Activated CD4-positive, alpha-beta T cell treated with anti-CD3 and anti-CD28 coated beads for 48 hours (primary cell): ENCODE measurements at regions not wholly inside any gene's neighbourhood (a gene's known extent, or its start where the extent isn't known, plus 50 kb on each side); places are given as distances from the start of the nearest gene placed in this dataset.

Experiments
- DNase-seq: peaks from one replicate; pipeline ENCODE4 v3.0.0-alpha.2; 2020

DNA sequence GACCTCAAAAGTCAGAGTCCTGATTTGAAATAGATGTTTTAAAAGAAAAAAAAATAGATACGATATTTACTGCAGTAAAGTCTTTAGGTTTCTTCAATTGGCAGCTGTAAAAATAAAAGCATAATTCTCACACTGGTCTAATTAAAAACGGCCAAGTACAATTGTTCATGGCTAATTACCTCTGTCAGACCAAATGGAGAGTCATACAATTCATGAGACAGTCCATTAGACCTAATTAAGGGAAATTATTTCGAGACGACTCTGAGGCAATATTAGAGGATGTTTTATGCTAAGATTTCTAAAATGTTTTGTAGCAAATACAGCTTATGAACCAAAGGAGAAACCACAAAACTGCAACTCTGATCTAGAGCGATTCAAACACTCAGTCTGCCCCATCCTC lies 131.3 kb downstream of the PHLDA1 start:
- no peak for DNase-seq

DNA sequence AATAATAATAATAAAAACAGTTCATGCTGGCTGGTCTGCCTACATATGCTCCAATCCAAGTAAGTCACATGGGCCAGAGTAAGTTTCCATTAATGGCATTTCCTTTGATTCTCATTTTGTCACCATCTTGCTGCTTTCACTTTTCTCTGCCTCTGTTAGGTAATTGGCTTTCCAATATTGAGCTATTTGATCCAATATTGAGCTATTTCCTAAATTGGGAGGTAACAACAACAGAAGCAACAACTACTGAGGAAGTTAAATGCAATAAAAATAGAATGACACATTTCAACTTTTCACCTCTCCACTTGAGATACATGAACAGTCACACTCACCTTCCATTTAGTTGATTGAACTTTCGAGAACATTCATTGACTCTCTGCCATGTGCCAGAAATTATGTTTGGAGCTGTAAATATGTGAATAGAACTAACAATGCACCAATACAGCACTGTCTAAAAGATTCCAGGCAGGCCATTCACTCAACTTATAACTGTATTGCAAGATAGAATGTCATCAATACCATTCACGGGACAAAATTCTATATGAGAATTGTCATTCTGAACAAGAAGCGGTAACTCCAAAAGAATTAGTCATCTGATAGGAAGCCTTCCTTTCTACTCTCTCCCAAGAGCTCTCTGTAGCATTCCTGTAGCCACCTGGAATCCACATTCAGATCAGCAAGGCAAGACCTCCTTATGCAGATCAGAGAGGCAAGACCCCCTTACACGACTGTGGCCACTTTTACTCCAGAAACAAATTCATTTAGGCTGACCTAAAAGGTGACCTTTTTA lies 136.4 kb downstream of the PHLDA1 start:
- DNase-seq = no peak

DNA sequence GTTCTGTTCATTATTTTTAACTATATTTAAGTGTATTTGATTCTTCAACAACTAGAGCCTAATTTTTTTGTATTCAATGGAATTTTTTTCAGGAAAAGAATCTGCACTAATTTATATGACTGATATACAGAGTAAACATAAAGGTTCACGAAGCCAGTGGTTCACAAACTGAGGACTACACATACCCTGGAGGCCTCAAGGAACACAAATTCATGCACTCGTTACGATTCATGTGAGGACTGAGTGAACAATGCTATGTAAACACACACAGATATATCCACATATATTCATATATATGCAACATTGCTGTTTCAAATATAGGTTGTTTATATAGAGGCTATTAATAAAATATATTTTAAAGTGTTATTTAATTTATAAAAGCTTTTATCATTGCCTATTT lies 137.8 kb downstream of the PHLDA1 start:
- DNase-seq = no peak

DNA sequence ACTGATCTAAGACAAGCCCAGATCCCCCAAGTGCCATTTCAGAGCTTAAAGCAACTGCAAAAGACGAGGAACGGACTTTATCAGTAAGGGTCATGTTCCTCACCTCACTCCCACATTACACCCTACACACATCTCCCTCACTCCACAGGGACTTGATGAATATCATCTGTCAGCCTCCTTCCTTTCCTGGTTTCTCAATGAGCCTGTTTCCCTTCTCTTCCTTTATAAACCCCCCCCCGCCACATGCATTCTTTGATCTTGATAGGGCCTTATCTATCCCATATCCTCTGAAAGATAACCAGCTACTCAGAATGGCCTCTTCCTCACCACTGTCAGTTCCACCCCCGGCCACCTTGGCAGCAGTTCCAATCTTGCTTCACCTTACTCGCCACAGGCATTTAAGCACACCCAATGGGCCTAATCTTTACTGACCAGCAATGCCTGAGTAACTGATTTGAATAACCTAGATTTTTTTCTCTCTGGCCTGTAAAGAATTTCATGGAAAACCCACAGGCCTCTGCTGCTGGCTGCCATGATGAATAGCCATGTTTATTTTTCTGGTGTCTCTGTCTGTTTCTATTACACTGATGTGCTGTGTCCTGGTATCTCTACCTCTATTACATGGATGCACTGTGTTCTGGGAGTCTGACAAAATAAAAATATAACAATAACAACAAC lies 138.7 kb downstream of the PHLDA1 start:
- DNase-seq = no peak

DNA sequence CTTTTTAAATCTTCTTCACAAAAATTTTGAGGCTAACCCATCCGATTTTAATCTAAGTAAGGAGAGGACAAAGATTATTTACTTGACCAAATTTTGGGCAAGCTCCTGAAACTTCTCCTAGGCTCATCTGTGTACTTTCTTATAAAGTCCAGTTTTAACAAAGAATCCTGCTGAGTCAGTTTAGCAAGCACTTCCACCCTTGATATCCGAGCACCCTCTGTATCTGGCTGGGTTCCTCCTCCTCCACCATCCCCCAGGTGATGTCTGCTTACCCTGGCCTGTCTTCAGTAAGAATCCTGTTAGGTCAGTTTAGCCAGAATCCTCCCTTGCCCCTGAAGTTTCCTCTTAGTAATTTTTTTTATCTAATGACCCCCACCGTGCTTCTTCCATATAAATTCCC lies 140.5 kb downstream of the PHLDA1 start:
- no peak for DNase-seq

DNA sequence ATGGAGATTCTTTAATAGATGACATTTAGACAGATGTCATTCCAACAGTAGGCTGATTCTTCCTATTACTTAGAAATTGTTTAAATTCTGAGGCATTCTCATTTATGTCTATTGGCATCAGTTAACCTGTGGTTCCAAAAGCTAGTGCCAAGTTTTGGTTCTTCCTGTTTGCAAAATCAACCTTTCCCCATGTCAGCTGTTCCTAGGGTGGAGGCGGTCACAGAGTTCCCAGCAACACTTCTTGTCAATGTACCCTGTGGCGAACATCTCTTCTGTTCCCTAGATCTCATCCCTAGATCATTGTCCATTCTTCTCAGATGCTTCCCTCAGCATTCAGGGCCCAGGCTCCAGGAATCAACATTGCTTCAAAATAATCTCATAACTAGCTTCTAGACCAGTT lies 140.9 kb downstream of the PHLDA1 start:
- no peak for DNase-seq

DNA sequence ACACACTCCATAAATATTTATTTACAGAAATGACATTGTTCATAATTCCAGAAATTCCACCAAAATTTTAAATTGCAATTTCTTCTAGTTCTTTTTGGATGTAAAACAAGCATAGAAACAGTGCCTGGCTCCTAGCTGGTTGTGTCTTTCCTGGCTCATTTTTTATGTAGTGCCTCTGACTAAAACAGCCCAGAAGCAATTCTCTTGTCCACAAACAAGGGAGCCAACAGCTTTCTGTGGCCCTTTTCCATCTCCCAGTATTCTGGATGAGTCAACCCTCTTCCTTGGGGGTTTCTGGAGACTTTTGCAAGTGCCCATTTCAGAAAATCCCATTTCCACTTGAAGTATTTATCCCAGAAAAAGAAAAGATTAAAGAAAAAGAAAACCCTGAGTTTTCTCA lies 141.4 kb downstream of the PHLDA1 start:
- no peak for DNase-seq

DNA sequence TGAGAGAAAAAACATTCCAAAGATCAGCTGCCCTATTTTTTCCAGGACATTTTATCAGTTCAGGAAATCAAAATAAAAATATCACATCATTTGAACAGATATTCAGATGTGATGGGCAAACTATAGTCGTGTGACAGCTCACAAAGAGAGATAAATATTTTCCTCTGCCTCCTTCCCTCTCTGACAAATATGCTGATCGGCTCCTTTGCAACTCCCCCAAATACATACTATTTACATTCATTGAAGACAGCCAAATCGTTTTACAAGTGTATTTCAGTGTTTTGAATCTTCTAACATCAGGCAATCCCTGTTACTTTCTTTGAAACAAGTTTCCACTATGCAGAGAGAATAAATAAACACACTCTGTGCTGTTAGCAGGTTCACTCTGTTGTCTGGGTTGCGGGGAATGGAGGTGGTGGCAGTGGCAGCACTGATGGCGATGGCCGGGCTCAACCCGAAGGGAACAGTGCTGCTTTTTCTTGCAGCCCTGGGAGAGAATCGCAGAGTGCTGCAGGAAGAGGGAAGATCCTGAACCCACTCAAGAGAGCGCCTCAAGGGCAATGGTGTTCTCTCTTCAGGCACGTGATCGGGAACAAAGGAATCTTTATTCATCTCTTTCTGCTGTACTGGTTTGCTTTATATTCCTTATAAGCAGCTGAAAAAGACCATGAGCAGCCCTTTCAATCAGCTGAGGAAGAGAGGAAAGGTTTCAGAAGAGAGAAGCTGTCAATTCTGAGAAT lies 142.5 kb downstream of the PHLDA1 start:
- DNase-seq = no peak

DNA sequence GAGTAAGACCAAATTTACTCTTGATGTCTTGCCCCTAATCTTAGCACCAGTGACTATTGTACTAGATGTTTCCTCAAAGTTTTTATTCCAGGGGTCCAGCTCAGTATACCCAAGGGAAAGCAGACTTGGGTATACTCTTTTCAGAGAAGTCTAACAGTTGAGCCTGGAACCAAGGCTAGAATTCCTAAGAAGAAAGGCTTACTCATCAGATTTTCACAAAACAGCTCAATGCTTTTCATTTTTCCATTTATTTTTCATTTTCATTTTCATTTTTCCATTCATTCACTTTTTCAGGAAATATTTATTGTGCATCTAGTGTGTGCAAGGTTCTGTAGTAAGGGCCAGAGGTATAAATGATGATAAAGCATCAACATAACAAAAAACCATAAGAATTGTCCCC lies 143.2 kb downstream of the PHLDA1 start:
- DNase-seq = no peak

DNA sequence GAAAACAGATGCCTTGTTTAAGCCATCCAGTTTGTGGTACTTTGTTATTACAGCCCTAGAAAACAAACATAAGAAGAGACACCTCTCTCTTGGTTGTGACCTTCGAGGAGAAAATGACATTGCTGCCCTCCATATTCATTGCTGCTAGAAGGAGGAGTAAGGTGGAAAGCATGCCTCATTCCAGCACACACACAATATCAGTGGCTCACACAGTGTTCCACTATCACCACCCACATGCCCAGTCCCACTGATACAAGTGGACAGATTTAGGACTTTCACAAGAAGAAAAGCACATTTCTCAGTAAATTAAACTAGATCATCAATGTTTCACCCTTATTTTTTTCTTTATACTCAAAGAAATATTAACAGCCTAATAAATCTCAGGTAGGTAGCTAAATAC lies 143.6 kb downstream of the PHLDA1 start:
- DNase-seq = no peak

DNA sequence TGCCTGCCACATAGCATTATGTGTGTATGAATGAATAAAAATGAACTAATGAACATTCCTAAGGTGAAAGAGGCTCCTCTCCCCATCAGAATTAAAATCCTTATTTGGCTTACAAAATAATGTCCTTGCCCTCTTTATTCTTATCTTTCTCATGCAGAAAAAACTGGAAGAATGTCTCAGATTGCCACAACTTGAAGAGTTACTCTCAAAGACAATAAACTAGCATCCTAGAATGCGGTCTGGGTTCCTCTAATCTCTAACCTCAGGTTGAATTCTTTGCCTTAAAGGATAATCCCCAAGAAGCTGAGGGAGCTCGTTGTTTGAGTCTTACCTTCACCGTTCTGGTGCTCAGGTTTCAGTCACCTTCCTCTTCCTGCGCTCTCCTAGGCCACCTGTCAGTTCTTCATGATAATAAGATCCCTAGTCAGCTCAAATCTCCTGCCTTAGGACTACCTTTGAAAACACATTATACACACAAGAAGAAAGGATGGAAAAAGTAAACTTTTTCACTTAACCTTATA lies 147.1 kb downstream of the PHLDA1 start:
- DNase-seq = no peak

DNA sequence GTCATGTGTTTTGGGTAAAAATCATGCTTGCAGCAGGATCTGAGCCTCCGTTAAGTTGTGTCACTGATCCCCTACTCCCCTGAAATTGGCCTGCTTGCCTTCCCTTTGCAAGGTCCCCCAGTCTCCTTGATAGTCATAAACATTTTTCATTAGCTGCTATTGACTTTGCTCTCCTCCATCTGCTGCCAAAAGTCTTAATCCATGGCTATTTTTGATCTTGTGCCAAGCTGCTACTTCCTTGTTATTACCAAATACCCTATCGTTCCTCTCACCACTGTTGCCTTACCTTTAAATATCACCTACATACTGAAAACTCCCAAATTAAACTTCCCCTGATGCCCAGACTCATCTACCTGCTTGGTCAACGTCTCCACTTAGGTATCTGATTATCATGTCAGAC lies 148.3 kb downstream of the PHLDA1 start:
- DNase-seq = no peak

DNA sequence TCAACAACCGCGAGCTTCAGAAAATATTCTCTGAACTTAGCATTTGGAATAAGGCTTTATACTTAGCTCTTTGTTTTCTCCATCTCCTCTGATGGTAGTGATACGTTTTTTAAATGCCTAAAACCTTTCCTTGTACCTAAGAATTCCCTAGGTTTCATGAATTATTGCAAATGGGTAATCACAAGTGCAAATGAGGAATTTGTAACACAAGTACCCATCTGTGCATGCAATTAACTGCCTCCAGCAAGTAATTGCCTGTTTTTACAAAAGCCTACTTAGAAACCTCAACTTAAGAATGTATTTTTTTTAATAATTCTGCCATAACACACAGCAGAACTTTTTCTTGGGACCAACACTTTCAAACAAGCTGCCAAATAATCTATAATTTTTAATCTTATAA lies 149.2 kb downstream of the PHLDA1 start:
- no peak for DNase-seq

DNA sequence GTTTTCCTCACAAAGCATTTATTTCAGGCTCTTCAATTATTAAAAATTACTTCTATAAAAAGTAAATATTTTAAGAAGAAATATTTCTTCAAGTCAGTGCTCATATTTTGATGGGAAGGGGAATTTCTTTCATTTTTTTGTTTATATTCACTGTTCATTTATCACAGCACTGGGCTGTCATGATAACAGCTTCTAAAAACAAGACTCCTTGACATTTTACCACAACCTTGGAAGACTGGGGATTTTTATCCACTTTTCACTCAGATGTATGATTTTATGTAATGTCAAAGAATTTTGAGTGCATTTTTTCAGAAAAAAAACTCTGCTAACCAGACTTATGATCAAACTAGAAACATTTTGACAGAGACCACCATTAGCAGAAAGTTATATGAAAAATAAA lies 149.7 kb downstream of the PHLDA1 start:
- DNase-seq = no peak

DNA sequence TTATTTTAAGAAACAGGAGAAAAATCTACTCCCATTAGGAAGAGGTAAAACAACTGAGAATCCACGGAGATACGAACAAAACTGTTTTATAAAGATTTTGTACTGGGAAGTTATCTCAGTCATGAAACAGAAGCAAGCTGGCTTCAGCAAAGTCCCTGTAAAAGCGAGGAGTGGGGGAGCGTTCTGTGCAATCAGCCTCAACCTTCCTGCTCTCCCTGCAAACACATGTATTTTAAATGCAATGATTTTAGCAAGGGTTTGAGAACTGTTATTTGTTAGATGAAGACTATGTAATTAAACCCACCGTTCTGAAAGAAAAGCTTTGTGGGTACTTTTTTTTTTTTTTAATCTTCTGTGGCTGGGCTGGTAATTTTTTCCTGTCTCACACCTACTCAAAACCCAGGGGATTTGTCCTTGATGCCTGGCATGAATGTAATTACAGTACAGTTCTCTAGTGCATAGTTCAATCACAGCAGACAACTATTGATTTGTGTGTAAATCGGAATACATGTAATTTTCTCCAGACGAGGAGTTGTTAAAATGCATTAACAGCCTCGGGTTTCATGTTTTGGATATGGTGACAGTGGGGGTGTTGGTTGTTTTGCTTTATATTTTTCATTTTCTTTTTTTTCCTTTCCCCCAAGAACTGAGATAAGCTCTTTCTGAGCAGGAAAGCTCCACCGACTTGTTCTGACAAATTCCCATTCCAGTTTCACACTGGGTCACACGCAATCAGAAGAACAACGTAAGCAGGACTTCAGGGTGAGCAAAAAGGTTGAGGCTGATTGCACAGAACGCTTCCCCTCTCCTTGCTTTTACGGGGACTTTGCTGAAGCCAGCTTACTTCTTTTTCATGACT lies 153.6 kb downstream of the PHLDA1 start:
- DNase-seq = no peak

DNA sequence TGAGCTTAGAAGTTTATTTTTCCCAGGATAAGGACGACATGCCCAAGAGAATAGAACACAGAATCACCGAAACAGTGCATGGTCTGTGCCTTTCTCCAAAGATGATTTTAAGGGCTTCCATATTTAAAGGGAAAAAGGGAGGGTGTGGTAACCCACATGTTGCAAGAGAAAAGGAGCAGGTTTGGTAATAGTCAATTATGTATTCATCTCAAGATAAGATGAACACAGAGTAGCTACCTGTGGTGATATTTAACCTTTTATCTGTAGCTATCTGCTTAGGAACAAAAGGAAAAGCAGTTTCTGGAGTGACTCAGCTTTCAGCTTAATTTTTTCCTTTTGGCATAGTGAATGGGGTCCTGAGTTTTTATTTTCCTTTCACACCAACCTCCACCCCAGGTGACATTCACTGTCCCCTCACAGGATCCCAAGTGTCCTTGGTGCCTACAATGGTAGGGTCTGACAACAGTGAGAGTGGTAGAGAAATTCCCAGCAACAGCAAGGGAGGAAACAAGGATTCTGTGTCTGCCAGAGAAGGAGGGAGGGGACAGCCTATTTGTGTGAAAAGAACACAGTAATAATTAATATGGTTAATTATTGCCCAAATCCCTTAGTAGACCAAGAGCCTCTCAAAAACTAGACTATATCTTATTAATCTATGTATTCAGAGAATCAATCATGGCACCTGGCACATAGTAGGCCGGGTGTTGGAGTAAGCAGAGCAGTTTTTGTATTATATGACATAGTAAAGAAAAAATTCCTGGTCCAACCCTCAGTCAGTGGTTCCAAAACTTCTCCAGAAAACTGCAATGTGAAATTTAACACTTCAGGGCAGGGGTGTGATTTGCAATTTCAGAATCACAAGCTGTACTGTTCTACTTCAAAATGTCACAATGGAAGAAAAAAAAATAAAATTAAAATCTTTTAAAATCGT lies 154.5 kb downstream of the PHLDA1 start:
- no peak for DNase-seq

DNA sequence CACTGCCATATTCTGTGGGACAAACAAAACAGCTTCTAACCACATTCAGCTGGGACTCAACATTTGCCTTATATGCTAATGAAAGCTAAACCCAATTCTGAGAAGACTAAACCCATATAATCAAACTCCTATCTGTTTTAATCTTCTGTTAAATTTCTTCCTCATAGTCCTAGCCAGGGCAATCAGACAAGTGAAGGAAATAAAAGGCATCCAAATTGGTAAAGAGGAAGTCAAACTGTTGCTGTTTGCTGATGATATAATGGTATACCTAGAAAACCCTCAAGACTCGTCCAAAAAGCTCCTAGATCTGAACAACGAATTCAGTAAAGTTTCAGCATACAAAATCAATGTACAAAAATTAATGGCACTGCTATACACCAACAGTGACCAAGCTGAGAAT lies 157.1 kb downstream of the PHLDA1 start:
- no peak for DNase-seq

DNA sequence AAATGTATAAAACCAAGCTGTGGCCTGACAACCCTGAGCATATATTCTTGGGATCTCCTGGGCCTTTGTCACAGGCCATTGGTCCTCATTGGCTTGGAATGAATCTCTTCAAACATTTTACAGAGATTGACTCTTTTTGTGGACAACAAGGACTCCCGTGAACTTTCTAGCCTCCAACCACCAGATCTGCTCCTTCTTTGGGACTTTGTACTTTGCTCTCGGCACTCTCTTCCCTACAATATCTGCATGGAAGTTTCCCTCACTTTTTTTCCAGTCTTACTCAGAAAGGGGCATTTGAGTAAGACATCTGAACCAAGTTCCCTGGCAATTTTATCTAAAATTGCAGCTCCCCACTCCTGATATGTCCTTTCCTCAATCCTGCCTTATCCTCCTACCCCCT lies 158.8 kb downstream of the PHLDA1 start:
- DNase-seq = no peak

DNA sequence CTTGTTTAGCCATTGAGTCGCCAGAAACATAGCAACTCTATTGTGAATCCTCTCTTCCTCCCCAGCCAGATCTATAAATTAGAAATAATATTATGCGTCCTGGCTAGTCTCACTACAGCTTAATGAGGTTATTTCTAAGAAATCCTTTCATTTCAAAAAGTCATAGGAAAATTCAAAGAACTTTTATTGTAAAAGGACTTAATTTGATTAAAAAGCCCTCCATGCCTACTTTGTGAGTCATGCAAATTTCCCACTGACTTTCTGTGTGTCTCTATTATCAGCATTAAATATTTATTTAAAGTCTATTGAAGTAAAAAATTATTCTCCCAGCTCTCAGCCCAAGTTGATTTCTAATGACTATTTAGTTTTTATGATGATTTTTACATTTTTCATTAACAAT lies 160.7 kb downstream of the PHLDA1 start:
- no peak for DNase-seq

DNA sequence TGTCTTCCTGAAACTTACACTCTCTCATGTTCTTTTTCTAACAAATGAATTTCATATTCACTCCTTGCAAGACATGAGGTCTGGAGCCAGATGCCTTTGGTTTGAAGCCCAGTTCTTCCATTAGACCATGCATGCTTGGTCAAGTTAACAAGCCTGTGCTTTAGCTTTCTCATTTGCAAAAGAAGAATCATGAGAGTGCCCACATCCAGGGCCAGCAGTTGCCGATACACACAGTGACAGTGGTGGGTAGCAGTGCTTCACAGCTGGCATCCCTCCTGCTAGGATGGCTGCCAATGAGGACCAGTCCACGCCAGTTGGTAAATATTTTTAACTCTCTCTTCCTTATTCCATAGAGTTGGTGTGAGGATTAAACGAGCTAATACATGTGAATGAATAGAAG lies 163.1 kb downstream of the PHLDA1 start:
- DNase-seq = no peak

DNA sequence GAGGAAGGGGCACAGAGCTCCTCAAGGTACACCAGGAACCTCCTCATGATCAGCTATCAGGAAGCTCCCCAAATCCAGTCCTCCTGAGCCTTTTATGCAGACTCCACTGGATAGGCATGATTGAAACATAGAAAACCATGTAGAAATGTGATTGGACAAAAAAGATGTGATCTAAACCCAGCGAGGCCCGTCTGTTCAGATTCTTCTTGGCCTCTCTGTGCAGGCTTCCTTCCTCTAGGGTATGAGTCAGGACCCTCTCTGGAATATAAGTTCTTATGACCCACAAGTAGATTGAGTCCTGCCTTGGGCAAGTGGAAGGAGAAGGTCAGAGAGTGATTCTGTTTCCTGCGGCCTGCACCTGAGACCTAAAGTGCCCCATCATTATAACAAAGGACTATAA lies 166.3 kb downstream of the PHLDA1 start:
- no peak for DNase-seq

DNA sequence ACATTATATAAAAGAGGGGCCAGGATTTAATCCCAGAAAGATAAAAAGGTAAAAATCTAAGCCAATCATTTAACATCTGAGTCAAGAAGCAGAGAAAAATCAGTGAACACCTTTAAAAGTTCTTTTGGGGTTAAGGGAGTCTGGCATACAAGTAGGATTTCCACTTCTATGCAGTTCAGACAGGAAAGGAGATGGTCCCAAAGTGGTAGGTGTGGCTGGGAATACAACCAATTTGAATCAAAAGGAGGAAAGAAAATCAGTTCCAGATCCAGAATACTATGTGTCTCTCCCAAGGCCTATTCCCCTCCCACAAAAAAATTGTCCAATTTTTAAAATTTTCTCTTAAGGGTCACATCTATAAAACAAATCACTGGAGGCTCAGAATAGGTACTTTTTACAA lies 167.4 kb downstream of the PHLDA1 start:
- DNase-seq = no peak
